ENCODE measurements at regions not wholly inside any gene's neighbourhood (a gene's known extent, or its start where the extent isn't known, plus 50 kb on each side); places are given as distances from the start of the nearest gene placed in this dataset.
A peak's percentile ranks its signal among the peaks of the same experiment; 100 is the strongest.
"Not testable (repeated sequence)": the region's sequence is repeated elsewhere in the genome, so short reads cannot be mapped to it uniquely, and the experiment has no call there.

DNA sequence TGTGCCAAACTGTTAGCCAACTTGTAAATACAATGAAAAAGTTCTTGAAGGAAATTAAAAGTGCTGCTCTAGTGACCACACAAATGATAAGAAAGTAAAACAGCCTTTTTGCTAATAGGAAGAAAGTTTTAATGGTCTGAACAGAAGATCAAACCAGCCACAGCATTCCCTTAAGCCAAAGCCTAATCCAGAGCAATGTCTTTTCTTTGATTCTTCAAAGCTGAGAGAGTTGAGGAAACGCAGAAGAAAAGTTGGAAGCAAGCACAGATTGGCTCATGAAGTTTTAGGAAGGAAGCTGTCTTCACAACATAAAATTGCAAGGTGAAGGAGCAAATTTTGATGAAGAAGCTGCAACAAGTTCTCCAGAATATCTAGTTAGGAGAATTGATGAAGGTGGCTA, 213.8 kb downstream of the ATXN7L3B start:
- no peak for DNase-seq (ENCODE audit: low read depth)
- no peak overlapping the region for H3K4me3 ChIP-seq (ENCODE audit: control insufficient read depth, low read depth, low read length)
- TF ChIP-seq, protein P1, sequence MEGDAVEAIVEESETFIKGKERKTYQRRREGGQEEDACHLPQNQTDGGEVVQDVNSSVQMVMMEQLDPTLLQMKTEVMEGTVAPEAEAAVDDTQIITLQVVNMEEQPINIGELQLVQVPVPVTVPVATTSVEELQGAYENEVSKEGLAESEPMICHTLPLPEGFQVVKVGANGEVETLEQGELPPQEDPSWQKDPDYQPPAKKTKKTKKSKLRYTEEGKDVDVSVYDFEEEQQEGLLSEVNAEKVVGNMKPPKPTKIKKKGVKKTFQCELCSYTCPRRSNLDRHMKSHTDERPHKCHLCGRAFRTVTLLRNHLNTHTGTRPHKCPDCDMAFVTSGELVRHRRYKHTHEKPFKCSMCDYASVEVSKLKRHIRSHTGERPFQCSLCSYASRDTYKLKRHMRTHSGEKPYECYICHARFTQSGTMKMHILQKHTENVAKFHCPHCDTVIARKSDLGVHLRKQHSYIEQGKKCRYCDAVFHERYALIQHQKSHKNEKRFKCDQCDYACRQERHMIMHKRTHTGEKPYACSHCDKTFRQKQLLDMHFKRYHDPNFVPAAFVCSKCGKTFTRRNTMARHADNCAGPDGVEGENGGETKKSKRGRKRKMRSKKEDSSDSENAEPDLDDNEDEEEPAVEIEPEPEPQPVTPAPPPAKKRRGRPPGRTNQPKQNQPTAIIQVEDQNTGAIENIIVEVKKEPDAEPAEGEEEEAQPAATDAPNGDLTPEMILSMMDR (conservative IDR thresholded peaks at IDR 0.05; ENCODE audit: control insufficient read depth, insufficient read depth, low read depth, low read length), result no peak

- no peak for DNase-seq (ENCODE audit: low read depth)
- TF ChIP-seq, protein P1 (conservative IDR thresholded peaks at IDR 0.05; ENCODE audit: control insufficient read depth, insufficient read depth, low read depth, low read length), result no peak
- H3K4me3 ChIP-seq (ENCODE audit: control insufficient read depth, low read depth, low read length), result no peak overlapping the region
Measured at GRCh38 chr12:74752215-74752614, 214.6 kb downstream of the ATXN7L3B start.

GRCh38 chr12:74770552-74770951, 232.9 kb downstream of the ATXN7L3B start:
- DNase-seq (ENCODE audit: low read depth), result no peak
- no peak overlapping the region for H3K4me3 ChIP-seq (ENCODE audit: control insufficient read depth, low read depth, low read length)
- TF ChIP-seq, protein P1 (conservative IDR thresholded peaks at IDR 0.05; ENCODE audit: control insufficient read depth, insufficient read depth, low read depth, low read length), result no peak

DNA sequence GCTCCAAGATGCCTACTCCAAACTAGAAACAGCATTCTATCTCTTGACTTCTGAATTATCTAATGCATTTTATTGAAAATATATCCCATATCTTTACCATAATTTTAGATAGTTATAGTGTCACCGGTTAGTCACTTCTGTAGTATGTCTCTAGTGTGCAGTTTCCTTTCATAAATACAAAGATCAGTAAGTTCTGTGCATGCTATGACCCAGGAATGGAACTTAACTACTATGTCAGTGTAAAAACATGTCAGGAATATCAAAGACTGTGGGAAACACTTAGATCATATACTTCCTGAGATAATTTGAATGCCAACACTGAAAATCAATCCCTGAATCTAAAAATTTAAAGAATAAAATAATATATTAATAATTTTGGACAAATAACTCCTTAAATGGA, 237.6 kb downstream of the ATXN7L3B start:
- TF ChIP-seq, protein P1 (conservative IDR thresholded peaks at IDR 0.05; ENCODE audit: control insufficient read depth, insufficient read depth, low read depth, low read length), result no peak
- no peak for DNase-seq (ENCODE audit: low read depth)

DNA sequence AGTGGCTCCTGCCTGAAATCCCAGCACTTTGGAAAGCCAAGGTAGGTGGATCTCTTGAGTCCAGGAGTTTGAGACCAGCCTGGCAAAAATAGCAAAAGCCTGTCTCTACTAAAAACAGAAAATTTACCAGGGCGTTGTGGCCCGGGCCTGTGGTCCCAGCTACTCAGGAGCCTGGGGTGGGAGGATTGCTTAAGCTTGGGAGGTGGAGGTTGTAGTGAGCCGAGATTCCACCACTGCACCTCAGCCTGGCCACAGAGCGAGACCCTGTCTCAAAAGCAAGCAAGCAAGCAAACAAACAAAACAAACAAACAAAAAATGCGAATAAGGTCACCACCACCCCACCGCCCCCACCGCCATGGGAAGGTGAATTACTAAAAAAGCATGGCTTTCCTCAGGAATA, 238.7 kb downstream of the ATXN7L3B start:
- DNase-seq (ENCODE audit: low read depth), result no peak
- H3K4me3 ChIP-seq (ENCODE audit: control insufficient read depth, low read depth, low read length), result no peak overlapping the region
- TF ChIP-seq, protein P1 (conservative IDR thresholded peaks at IDR 0.05; ENCODE audit: control insufficient read depth, insufficient read depth, low read depth, low read length), result no peak

More for the DNA sequence above, 237.6 kb downstream of the ATXN7L3B start:
- H3K4me3 ChIP-seq (ENCODE audit: control insufficient read depth, low read depth, low read length), result no peak overlapping the region

DNA sequence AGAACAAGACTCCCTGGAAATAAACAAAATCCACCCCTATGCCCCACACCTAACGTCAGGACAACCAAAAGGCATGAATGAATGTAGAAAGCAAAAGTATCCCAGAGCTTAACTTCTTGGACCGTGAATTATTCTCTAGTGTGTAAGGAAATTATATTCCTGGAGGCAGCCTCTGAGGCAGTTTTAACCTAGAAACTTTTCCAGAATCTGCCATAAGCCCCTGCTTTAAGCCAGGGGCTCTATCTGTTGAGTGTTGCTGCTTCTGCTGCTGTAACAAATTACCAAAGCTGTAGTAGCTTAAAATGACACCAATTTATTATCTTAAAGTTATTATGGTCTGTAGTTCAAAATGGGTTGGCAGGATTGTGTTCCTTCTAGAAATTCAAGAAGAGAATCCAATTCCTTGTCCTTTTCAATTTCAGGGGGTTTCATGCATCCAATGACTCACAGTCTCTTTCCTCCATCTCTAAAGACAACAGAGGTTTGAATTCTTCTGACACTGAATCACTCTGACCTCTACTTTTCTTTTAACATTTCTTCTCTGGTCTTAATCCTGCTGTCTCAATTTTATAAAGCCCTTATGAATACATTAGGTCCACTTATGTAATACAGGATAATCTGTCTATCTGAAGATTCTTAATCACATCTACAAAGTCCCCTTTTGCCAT, 242.7 kb downstream of the ATXN7L3B start:
- no peak overlapping the region for H3K4me3 ChIP-seq (ENCODE audit: control insufficient read depth, low read depth, low read length)
- peak; percentile 18 for DNase-seq (ENCODE audit: low read depth)

DNA sequence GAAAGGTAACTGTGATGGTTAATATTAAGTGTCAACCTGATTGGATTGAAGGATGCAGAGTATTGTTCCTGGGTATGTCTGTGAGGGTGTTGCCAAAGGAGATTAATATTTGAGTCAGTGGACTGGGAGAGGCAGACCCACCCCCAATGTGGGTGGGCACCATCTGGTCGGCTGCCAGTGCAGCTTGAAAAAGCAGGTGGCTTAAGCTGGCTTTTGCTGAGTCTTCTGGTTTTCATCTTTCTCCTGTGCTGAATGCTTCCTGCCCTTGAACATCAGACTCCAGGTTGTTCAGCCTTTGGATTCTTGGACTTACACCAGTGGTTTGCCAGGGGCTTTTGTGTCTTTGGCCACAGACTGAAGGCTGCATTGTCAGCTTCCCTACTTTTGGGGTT, 243.2 kb downstream of the ATXN7L3B start:
- not testable (repeated sequence) for H3K4me3 ChIP-seq (ENCODE audit: control insufficient read depth, low read depth, low read length)

More for the DNA sequence above, 242.7 kb downstream of the ATXN7L3B start:
- TF ChIP-seq, protein P1 (conservative IDR thresholded peaks at IDR 0.05; ENCODE audit: control insufficient read depth, insufficient read depth, low read depth, low read length), result no peak

More for the DNA sequence above, 243.2 kb downstream of the ATXN7L3B start:
- not testable (repeated sequence) for DNase-seq (ENCODE audit: low read depth)
